H1 (cell line): ENCODE measurements at regions not wholly inside any gene's neighbourhood (a gene's known extent, or its start where the extent isn't known, plus 50 kb on each side); places are given as distances from the start of the nearest gene placed in this dataset.

Experiments used
- CTCF ChIA-PET: fragments of 300-600 bp; sonication (Branson Sonifier 250); formaldehyde crosslinking; loops from one replicate; lab custom pipeline; 2021; ENCODE audit not compliant: partially characterized antibody; lab: Charles Lee
- POLR2A ChIA-PET: fragments of 300-600 bp; sonication (Branson Sonifier 250); formaldehyde crosslinking; loops from one replicate; lab custom pipeline; 2021; ENCODE audit warnings: inconsistent platforms; ENCODE audit not compliant: partially characterized antibody; lab: Charles Lee
- DNase-seq, 2 experiments: peaks; one replicate each; pipeline versions ENCODE4 v3.0.0 to v3.0.0-alpha.2; 2010 to 2022; ENCODE audit warnings: low spot score in 2 of 2, low read depth in 1 of 2, mixed read lengths in 1 of 2
- FAIRE-seq: peaks from 2 replicates; lab custom pipeline; 2011; peaks lifted over from hg19 to GRCh38; lab: Jason Lieb, UNC
- H2AFZ ChIP-seq: 2 replicates; pipeline ENCODE4 v1.8.1; 2012; ENCODE audit warnings: low read length, inconsistent platforms
- H2AK5ac ChIP-seq: 2 replicates; pipeline ENCODE4 v1.6.1; 2013; ENCODE audit warnings: low read depth, low read length
- H2BK120ac ChIP-seq: replicated peaks from 2 replicates; pipeline ENCODE3; 2013; ENCODE audit warnings: low read depth, low read length, inconsistent platforms
- H2BK12ac ChIP-seq: 2 replicates; pipeline ENCODE4 v1.6.1; 2013; ENCODE audit warnings: low read depth, low read length
- H2BK15ac ChIP-seq: 2 replicates; pipeline ENCODE4 v1.6.1; 2013; ENCODE audit warnings: low read length
- H2BK20ac ChIP-seq: 2 replicates; pipeline ENCODE4 v1.6.1; 2013; ENCODE audit warnings: low read length
- H2BK5ac ChIP-seq: 2 replicates; pipeline ENCODE4 v1.6.1; 2013; ENCODE audit warnings: low read depth, low read length
- H3K14ac ChIP-seq: 2 replicates; pipeline ENCODE4 v1.6.1; 2013; ENCODE audit warnings: inconsistent platforms; ENCODE audit not compliant: insufficient read length
- H3K18ac ChIP-seq: 2 replicates; pipeline ENCODE4 v1.6.1; 2013; ENCODE audit warnings: low read length; ENCODE audit errors: extremely low read depth
- H3K23ac ChIP-seq: 2 replicates; pipeline ENCODE4 v1.6.1; 2013; ENCODE audit warnings: inconsistent platforms; ENCODE audit not compliant: insufficient read length
- H3K23me2 ChIP-seq: 2 replicates; pipeline ENCODE4 v1.6.1; 2013; ENCODE audit warnings: low read depth, low read length
- H3K27ac ChIP-seq: 2 replicates; pipeline ENCODE4 v1.6.1; 2011; ENCODE audit warnings: low read depth, low read length, inconsistent platforms
- H3K27me3 ChIP-seq, 4 experiments: replicated peaks in 1 of 4; 1 replicate in 1 of 4; 2 replicates in 3 of 4; pipeline versions ENCODE4 v1.6.1 to v1.8.1; 2011 to 2013; ENCODE audit warnings: low read length in 3 of 4, mild to moderate bottlenecking in 3 of 4, inconsistent platforms in 2 of 4, mixed read lengths in 2 of 4, moderate library complexity in 1 of 4; ENCODE audit not compliant: control insufficient read depth in 3 of 4, insufficient read depth in 3 of 4; ENCODE audit errors: extremely low read depth in 1 of 4
- H3K36me3 ChIP-seq, 4 experiments: 2 replicates each; pipeline versions ENCODE4 v1.6.1 to v1.8.1; 2011 to 2013; ENCODE audit warnings: mild to moderate bottlenecking in 4 of 4, low read length in 3 of 4, moderate library complexity in 2 of 4, control low read depth in 1 of 4, inconsistent platforms in 1 of 4; ENCODE audit not compliant: insufficient read depth in 4 of 4, control insufficient read depth in 2 of 4
- H3K4ac ChIP-seq: replicated peaks from 2 replicates; pipeline ENCODE3; 2013; ENCODE audit warnings: low read length, low read depth, mixed read lengths, inconsistent platforms; ENCODE audit not compliant: insufficient read length
- H3K4me1 ChIP-seq, 4 experiments: replicated peaks in 1 of 4; 1 replicate in 1 of 4; 2 replicates in 3 of 4; pipeline versions ENCODE4 v1.6.1 to v1.8.1; 2011 to 2013; ENCODE audit warnings: low read length in 3 of 4, inconsistent platforms in 2 of 4, mixed read lengths in 1 of 4; ENCODE audit not compliant: insufficient read depth in 4 of 4, control insufficient read depth in 3 of 4
- H3K4me2 ChIP-seq, 2 experiments: 2 replicates each; pipeline versions ENCODE4 v1.6.1 to v1.8.1; 2011 to 2013; ENCODE audit warnings: low read depth in 2 of 2, low read length in 2 of 2, control low read depth in 1 of 2, inconsistent platforms in 1 of 2, mild to moderate bottlenecking in 1 of 2; ENCODE audit not compliant: insufficient read depth in 1 of 2
- H3K4me3 ChIP-seq, 4 experiments: fragments of 200-600, 300-600 bp in 1 of 4; sonication (generic), shearing (Covaris generic), sonication (Bioruptor Twin) in 1 of 4; 2 replicates each; pipeline versions ENCODE4 v1.5.1 to v1.8.1; 2011 to 2016; ENCODE audit warnings: low read length in 4 of 4, low read depth in 3 of 4, control low read depth in 2 of 4, inconsistent platforms in 2 of 4, mild to moderate bottlenecking in 2 of 4, mixed read lengths in 1 of 4, moderate library complexity in 1 of 4; ENCODE audit not compliant: insufficient read depth in 2 of 4; ENCODE audit errors: extremely low read depth in 1 of 4
- H3K56ac ChIP-seq: replicated peaks from 2 replicates; pipeline ENCODE3; 2013; ENCODE audit warnings: low read depth, mild to moderate bottlenecking, mixed read lengths, low read length, inconsistent platforms; ENCODE audit not compliant: insufficient read length
- H3K79me1 ChIP-seq: 2 replicates; pipeline ENCODE4 v1.6.1; 2013; ENCODE audit warnings: low read depth, low read length, control low read depth
- H3K79me2 ChIP-seq, 2 experiments: 2 replicates each; pipeline versions ENCODE4 v1.6.1 to v1.8.1; 2012 to 2013; ENCODE audit warnings: low read length in 2 of 2, mild to moderate bottlenecking in 2 of 2, inconsistent platforms in 1 of 2; ENCODE audit not compliant: insufficient read depth in 2 of 2, control insufficient read depth in 1 of 2
- H3K9ac ChIP-seq, 4 experiments: replicated peaks in 1 of 4; 1 replicate in 1 of 4; 2 replicates in 3 of 4; pipeline versions ENCODE4 v1.6.1 to v1.8.1; 2011 to 2013; ENCODE audit warnings: low read depth in 3 of 4, low read length in 3 of 4, control low read depth in 2 of 4, mild to moderate bottlenecking in 2 of 4, moderate library complexity in 2 of 4, inconsistent platforms in 1 of 4; ENCODE audit errors: extremely low read depth in 1 of 4
- H3K9me3 ChIP-seq, 2 experiments: 2 replicates each; pipeline versions ENCODE4 v1.6.1 to v1.8.1; 2012 to 2013; ENCODE audit warnings: mild to moderate bottlenecking in 2 of 2, moderate library complexity in 2 of 2, control low read depth in 1 of 2, inconsistent platforms in 1 of 2, low read depth in 1 of 2, low read length in 1 of 2, mixed read lengths in 1 of 2; ENCODE audit not compliant: insufficient read depth in 2 of 2
- H4K20me1 ChIP-seq, 2 experiments: replicated peaks in 1 of 2; 2 replicates each; pipeline versions ENCODE3 to v1.8.1; 2011 to 2013; ENCODE audit warnings: inconsistent platforms in 2 of 2, low read length in 2 of 2, mild to moderate bottlenecking in 1 of 2; ENCODE audit not compliant: insufficient read depth in 2 of 2, control insufficient read depth in 1 of 2
- H4K5ac ChIP-seq: 2 replicates; pipeline ENCODE4 v1.6.1; 2013; ENCODE audit warnings: low read length, low read depth, mixed read lengths, inconsistent platforms; ENCODE audit not compliant: insufficient read length
- H4K8ac ChIP-seq: 2 replicates; pipeline ENCODE4 v1.8.0; 2013; ENCODE audit warnings: mild to moderate bottlenecking, moderate library complexity, low read length, inconsistent platforms; ENCODE audit not compliant: insufficient read depth; ENCODE audit errors: extremely low read depth
- H4K91ac ChIP-seq: replicated peaks from 2 replicates; pipeline ENCODE3; 2013; ENCODE audit warnings: low read length, mixed read lengths, inconsistent platforms; ENCODE audit not compliant: insufficient read length
- ASH2L ChIP-seq: fragments of 200-600, 300-600 bp; sonication (generic); IDR thresholded peaks from one replicate; pipeline ENCODE4 v1.7.1; 2017; ENCODE audit warnings: low read length
- BACH1 ChIP-seq: IDR thresholded peaks from 2 replicates; pipeline ENCODE4 v1.6.1; 2012; ENCODE audit warnings: low read length, improper control_type of control experiment
- BRCA1 ChIP-seq: IDR thresholded peaks from 2 replicates; pipeline ENCODE4 v1.6.1; 2012; ENCODE audit warnings: low read depth, low read length, improper control_type of control experiment
- CHD1 ChIP-seq: IDR thresholded peaks from 2 replicates; pipeline ENCODE4 v1.6.1; 2012; ENCODE audit warnings: low read depth, low read length, improper control_type of control experiment
- EGR1 ChIP-seq: IDR thresholded peaks from 2 replicates; pipeline ENCODE4 v1.6.1; 2011; ENCODE audit warnings: low read depth, low read length, borderline replicate concordance
- EZH2 ChIP-seq: fragments of 200-600 bp; sonication (generic); IDR thresholded peaks from 2 replicates; pipeline ENCODE4 v1.7.1; 2012; ENCODE audit warnings: low read depth, mild to moderate bottlenecking, moderate library complexity, low read length, inconsistent platforms; ENCODE audit not compliant: severe bottlenecking
- FOSL1 ChIP-seq: IDR thresholded peaks from 2 replicates; pipeline ENCODE4 v1.6.1; 2011; ENCODE audit warnings: mild to moderate bottlenecking, low read depth, low read length, moderate library complexity; ENCODE audit not compliant: insufficient read depth
- HDAC6 ChIP-seq: IDR thresholded peaks from one replicate; pipeline ENCODE4 v1.7.1; 2012; ENCODE audit warnings: low read depth, mild to moderate bottlenecking, inconsistent platforms, low read length, moderate library complexity
- JUN ChIP-seq: IDR thresholded peaks from 2 replicates; pipeline ENCODE4 v1.6.1; 2011; ENCODE audit warnings: low read depth, mild to moderate bottlenecking, improper control_type of control experiment, low read length
- KDM4A ChIP-seq: IDR thresholded peaks from one replicate; pipeline ENCODE4 v1.7.1; 2012; ENCODE audit warnings: low read depth, mild to moderate bottlenecking, moderate library complexity, low read length, inconsistent platforms; ENCODE audit not compliant: severe bottlenecking
- NANOG ChIP-seq: IDR thresholded peaks from 2 replicates; pipeline ENCODE4 v1.6.1; 2011; ENCODE audit warnings: low read length, low read depth, mild to moderate bottlenecking, inconsistent platforms; ENCODE audit not compliant: insufficient read depth, poor library complexity, severe bottlenecking
- POLR2A ChIP-seq, 2 experiments: IDR thresholded peaks; 1 replicate in 1 of 2; 2 replicates in 1 of 2; pipeline ENCODE4 v1.6.1; 2011; ENCODE audit warnings: low read depth in 2 of 2, low read length in 2 of 2, mild to moderate bottlenecking in 2 of 2; ENCODE audit errors: control extremely low read depth in 1 of 2
- POU5F1 ChIP-seq: IDR thresholded peaks from 2 replicates; pipeline ENCODE4 v1.6.1; 2011; ENCODE audit warnings: low read depth, mild to moderate bottlenecking, low read length, moderate library complexity
- RAD21 ChIP-seq, 2 experiments: IDR thresholded peaks in 1 of 2; conservative IDR thresholded peaks in 1 of 2; 2 replicates each; pipeline ENCODE4 v1.6.1; 2011; ENCODE audit warnings: low read depth in 2 of 2, low read length in 2 of 2, improper control_type of control experiment in 1 of 2, inconsistent platforms in 1 of 2, mild to moderate bottlenecking in 1 of 2, moderate library complexity in 1 of 2
- RXRA ChIP-seq: IDR thresholded peaks from 2 replicates; pipeline ENCODE4 v1.6.1; 2011; ENCODE audit warnings: low read depth, mild to moderate bottlenecking, low read length, moderate library complexity; ENCODE audit not compliant: insufficient read depth
- TF ChIP-seq, protein P1 (sequence below): IDR thresholded peaks from 2 replicates; pipeline ENCODE4 v1.6.1; 2011; ENCODE audit warnings: low read length, improper control_type of control experiment

- H4K91ac ChIP-seq: no peak overlapping the region
- H3K14ac ChIP-seq: no peak overlapping the region
- H4K5ac ChIP-seq: no peak overlapping the region
- no peaks in the 10 kb centered on the region; the same call in 1 of the 2 replicates for H3K23me2 ChIP-seq
- no peak overlapping the region for H3K9ac ChIP-seq
- no peak overlapping the region for H3K4me2 ChIP-seq
- no peak overlapping the region for H3K18ac ChIP-seq
- peaks cover 0 to 5% (median 0%) of the 10 kb centered on the region in 4 experiments; a peak in 3 of 8 replicates for H3K36me3 ChIP-seq
- no peak for FAIRE-seq
- no peak overlapping the region for H3K27ac ChIP-seq
- H3K9me3 ChIP-seq: peaks cover 20 to 24% of the 10 kb centered on the region in 2 experiments
- no peaks in the 10 kb centered on the region for H3K79me2 ChIP-seq
- no peak overlapping the region for H2BK120ac ChIP-seq
- no peaks in the 10 kb centered on the region for H3K79me1 ChIP-seq
- no peak overlapping the region for H2BK5ac ChIP-seq
- no peak overlapping the region for H2BK20ac ChIP-seq
- no peaks in the 10 kb centered on the region for H3K4me1 ChIP-seq
- no peak overlapping the region for H3K23ac ChIP-seq
- H3K27me3 ChIP-seq: no peaks in the 10 kb centered on the region
- CTCF ChIA-PET: no interaction called here
- H3K56ac ChIP-seq: no peak overlapping the region
- no peak overlapping the region for H2BK15ac ChIP-seq
- no peak overlapping the region for H3K4ac ChIP-seq
- H4K20me1 ChIP-seq: no peaks in the 10 kb centered on the region
- no peak overlapping the region for H2AFZ ChIP-seq
- H4K8ac ChIP-seq: no peak overlapping the region
- no peak overlapping the region for H2AK5ac ChIP-seq
- no peak overlapping the region for H3K4me3 ChIP-seq
- DNase-seq: no peak
- H2BK12ac ChIP-seq: no peak overlapping the region
- POLR2A ChIA-PET: no interaction called here
- TF ChIP-seq NANOG: no peak
- TF ChIP-seq EZH2: no peak
- TF ChIP-seq FOSL1: no peak
- TF ChIP-seq BRCA1: no peak
- no peak for TF ChIP-seq KDM4A
- TF ChIP-seq JUN: no peak
- no peak for TF ChIP-seq ASH2L
- no peak for TF ChIP-seq POLR2A (IDR thresholded peaks at IDR 0.05; ENCODE audit: control extremely low read depth in 1 of 2, low read depth in 2 of 2, low read length in 2 of 2)
- TF ChIP-seq CHD1: no peak
- TF ChIP-seq HDAC6: no peak
- TF ChIP-seq RXRA: no peak
- no peak for TF ChIP-seq POU5F1
- TF ChIP-seq RAD21 (IDR thresholded peaks at IDR 0.05 in 1 of 2, conservative IDR thresholded peaks at IDR 0.05 in 1 of 2; ENCODE audit: low read depth in 2 of 2, low read length in 2 of 2): no peak
- TF ChIP-seq, protein P1, sequence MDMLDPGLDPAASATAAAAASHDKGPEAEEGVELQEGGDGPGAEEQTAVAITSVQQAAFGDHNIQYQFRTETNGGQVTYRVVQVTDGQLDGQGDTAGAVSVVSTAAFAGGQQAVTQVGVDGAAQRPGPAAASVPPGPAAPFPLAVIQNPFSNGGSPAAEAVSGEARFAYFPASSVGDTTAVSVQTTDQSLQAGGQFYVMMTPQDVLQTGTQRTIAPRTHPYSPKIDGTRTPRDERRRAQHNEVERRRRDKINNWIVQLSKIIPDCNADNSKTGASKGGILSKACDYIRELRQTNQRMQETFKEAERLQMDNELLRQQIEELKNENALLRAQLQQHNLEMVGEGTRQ: no peak
- no peak for TF ChIP-seq BACH1
- TF ChIP-seq EGR1: no peak
These were observed 1212.8 kb downstream of the DIAPH3 start for GRCh38 chr13:58950911-58951310.
